CD4-positive, CD25-positive, alpha-beta regulatory T cell (primary cell): ENCODE measurements at regions not wholly inside any gene's neighbourhood (a gene's known extent, or its start where the extent isn't known, plus 50 kb on each side); places are given as distances from the start of the nearest gene placed in this dataset.
A peak's percentile ranks its signal among the peaks of the same experiment; 100 is the strongest.

Experiments
- ATAC-seq, 2 donors: fragments of 150-1000 bp; cut with Tn5 transposase; one replicate each; pipeline ENCODE4 v1.10.0; 2021; ENCODE audit warnings: low read depth in 2 of 2, moderate number of reproducible peaks in 2 of 2, moderate library complexity in 1 of 2
- DNase-seq, 3 donors: peaks; one replicate each; pipeline versions ENCODE4 v3.0.0 to v3.0.0-alpha.2; 2012 to 2022; ENCODE audit warnings: mixed read lengths in 1 of 3
- H3K27ac ChIP-seq: one replicate; pipeline ENCODE4 v1.7.0; 2013; ENCODE audit warnings: mild to moderate bottlenecking, low read length; ENCODE audit not compliant: insufficient read depth, poor library complexity, severe bottlenecking
- H3K27me3 ChIP-seq: one replicate; pipeline ENCODE4 v1.7.0; 2013; ENCODE audit warnings: low read length; ENCODE audit not compliant: control insufficient read depth, insufficient read depth
- H3K36me3 ChIP-seq: one replicate; pipeline ENCODE4 v1.7.0; 2013; ENCODE audit warnings: mild to moderate bottlenecking, low read length, moderate library complexity; ENCODE audit not compliant: control insufficient read depth, insufficient read depth
- H3K4me1 ChIP-seq: 2 replicates; pipeline ENCODE4 v1.7.0; 2013; ENCODE audit warnings: mild to moderate bottlenecking, low read length; ENCODE audit not compliant: insufficient read depth, control insufficient read depth, poor library complexity, severe bottlenecking
- H3K4me3 ChIP-seq: one replicate; pipeline ENCODE4 v1.7.0; 2013; ENCODE audit warnings: low read depth, mild to moderate bottlenecking, low read length, moderate library complexity
- H3K9me3 ChIP-seq, 2 experiments: 1 replicate in 1 of 2; 2 replicates in 1 of 2; pipeline ENCODE4 v1.7.0; 2013; ENCODE audit warnings: low read length in 2 of 2, mild to moderate bottlenecking in 1 of 2, moderate library complexity in 1 of 2; ENCODE audit not compliant: control insufficient read depth in 2 of 2
- H3K27ac Mint-ChIP-seq, 3 donors: one replicate each; pipeline ENCODE4 v1.8.0; 2020 to 2022; ENCODE audit warnings: mild to moderate bottlenecking in 3 of 3, mixed read lengths in 3 of 3, moderate library complexity in 2 of 3
- H3K27me3 Mint-ChIP-seq: one replicate; pipeline ENCODE4 v1.8.0; 2022; ENCODE audit warnings: mild to moderate bottlenecking, mixed read lengths
- H3K36me3 Mint-ChIP-seq: one replicate; pipeline ENCODE4 v1.8.0; 2020; ENCODE audit warnings: mixed read lengths
- H3K4me1 Mint-ChIP-seq, 4 donors: one replicate each; pipeline ENCODE4 v1.8.0; 2020 to 2022; ENCODE audit warnings: mixed read lengths in 4 of 4, mild to moderate bottlenecking in 1 of 4
- H3K4me3 Mint-ChIP-seq, 4 donors: one replicate each; pipeline ENCODE4 v1.8.0; 2020 to 2022; ENCODE audit warnings: mild to moderate bottlenecking in 4 of 4, mixed read lengths in 4 of 4, moderate library complexity in 3 of 4
- H3K9me3 Mint-ChIP-seq, 7 donors: one replicate each; pipeline ENCODE4 v1.8.0; 2020 to 2022; ENCODE audit warnings: mixed read lengths in 7 of 7, mild to moderate bottlenecking in 3 of 7, moderate library complexity in 2 of 7

- no peaks in the 10 kb centered on the region for H3K27me3 ChIP-seq
- no peak overlapping the region for H3K4me3 ChIP-seq
- Mint-ChIP-seq H3K4me1 (peaks cover 0 to 2% (median 0%) of the 10 kb centered on the region in 4 donors), H3K27ac (no peak overlapping the region), H3K36me3 (no peaks in the 10 kb centered on the region), H3K4me3 (no peak overlapping the region), H3K9me3 (no peaks in the 10 kb centered on the region), H3K27me3 (no peaks in the 10 kb centered on the region)
- no peak for ATAC-seq
- no peaks in the 10 kb centered on the region for H3K9me3 ChIP-seq
- H3K27ac ChIP-seq, result no peak overlapping the region
- no peak for DNase-seq
- no peaks in the 10 kb centered on the region for H3K4me1 ChIP-seq
- no peaks in the 10 kb centered on the region for H3K36me3 ChIP-seq
These were observed 52.9 kb downstream of the TMSB4Y start for GRCh38 chrY:13756615-13757014.

- H3K27me3 ChIP-seq, result no peaks in the 10 kb centered on the region
- Mint-ChIP-seq H3K36me3 (no peaks in the 10 kb centered on the region), H3K4me1 (no peaks in the 10 kb centered on the region), H3K27me3 (no peaks in the 10 kb centered on the region), H3K27ac (no peak overlapping the region), H3K4me3 (no peak overlapping the region), H3K9me3 (no peaks in the 10 kb centered on the region)
- H3K9me3 ChIP-seq, result no peaks in the 10 kb centered on the region
- no peak for ATAC-seq
- DNase-seq, result no peak
- no peaks in the 10 kb centered on the region for H3K36me3 ChIP-seq
- H3K4me3 ChIP-seq, result no peak overlapping the region
- H3K4me1 ChIP-seq, result no peaks in the 10 kb centered on the region
- H3K27ac ChIP-seq, result no peak overlapping the region
These were observed 62.3 kb downstream of the TMSB4Y start for GRCh38 chrY:13766040-13766439.

DNA sequence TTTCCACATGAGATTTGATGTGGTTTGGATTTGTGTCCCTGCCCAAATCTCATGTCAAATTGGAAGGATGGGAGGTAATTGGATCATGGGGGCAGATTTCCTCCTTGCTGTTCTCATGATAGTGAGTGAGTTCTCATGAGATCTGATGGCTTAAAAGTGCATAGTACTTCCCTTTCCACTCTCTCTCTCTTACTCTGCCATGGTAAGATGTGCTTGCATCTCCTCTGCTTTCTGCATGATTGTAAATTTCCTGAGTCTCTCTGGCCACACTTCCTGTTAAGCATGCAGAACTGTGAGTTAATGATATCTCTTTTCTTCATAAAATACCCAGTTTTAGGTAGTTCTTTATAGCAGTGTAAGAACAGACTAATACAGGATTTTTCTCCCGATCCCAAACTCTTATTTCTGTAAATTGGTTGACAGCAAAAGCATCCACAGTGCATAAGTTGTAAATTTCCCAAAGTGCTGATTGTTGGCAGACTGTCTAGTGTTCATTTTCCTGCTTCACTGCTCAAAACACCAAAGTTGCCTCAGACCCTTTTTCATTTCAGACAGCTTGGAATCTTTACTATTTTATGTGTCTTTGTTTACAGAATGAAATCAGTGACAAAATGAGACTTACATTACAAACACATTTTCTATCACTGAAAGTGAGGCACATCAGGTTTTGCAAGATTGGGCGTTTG is 86.6 kb downstream of the TMSB4Y start:
- H3K4me1 ChIP-seq, result no peaks in the 10 kb centered on the region
- ATAC-seq (no peak), DNase-seq (no peak)
- H3K4me3 Mint-ChIP-seq, result peak overlapping the region in 1 of 4 donors; percentile 34
- no peaks in the 10 kb centered on the region for H3K36me3 Mint-ChIP-seq
- H3K4me3 ChIP-seq, result no peak overlapping the region
- H3K27me3 ChIP-seq, result no peaks in the 10 kb centered on the region
- peaks cover 0 to 12% (median 5%) of the 10 kb centered on the region in 4 donors for H3K4me1 Mint-ChIP-seq
- no peaks in the 10 kb centered on the region for H3K9me3 ChIP-seq
- no peaks in the 10 kb centered on the region for H3K36me3 ChIP-seq
- H3K27ac ChIP-seq, result no peak overlapping the region
- no peak overlapping the region for H3K27ac Mint-ChIP-seq
- no peaks in the 10 kb centered on the region for H3K27me3 Mint-ChIP-seq
- no peaks in the 10 kb centered on the region for H3K9me3 Mint-ChIP-seq

DNA sequence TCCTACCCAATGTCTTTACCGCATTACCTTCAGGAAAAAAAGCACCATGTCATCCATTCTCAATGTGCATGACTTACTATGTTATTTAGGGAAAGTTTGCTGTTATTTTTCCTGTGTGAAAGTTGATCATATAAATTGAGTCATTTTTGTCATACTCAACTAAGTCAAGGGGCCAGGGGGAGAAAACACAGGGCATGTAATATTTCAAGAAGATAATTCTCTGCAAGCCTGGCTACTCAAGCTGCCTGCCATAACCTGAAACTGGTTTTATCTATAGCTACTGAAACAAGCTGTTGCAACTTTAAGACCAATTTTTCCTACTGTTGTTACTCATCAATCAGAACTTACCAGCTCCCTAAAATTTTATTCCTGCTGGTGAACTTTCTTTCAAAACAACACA is 91.4 kb downstream of the TMSB4Y start:
- no peaks in the 10 kb centered on the region for H3K9me3 Mint-ChIP-seq
- H3K4me3 Mint-ChIP-seq, result no peak overlapping the region

DNA sequence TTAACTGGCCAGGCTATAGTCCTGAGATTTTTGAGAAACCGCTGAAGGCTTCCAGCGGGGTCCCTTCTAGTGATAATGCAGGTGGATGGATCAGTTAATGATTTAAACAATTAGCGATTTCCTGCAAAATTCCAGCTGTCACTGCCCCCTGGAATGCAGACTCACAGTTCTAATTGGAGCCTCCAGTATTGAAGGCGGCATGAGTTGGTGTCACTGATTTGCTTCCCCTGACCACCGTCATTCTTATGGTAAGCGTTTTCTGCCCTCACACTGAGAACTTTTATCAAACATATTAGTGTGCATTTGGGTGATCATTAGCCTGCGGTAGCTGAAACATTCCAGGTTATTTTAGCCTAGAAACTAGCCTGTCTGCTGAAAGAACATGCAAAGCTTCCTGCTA is 99.1 kb downstream of the TMSB4Y start:
- Histone ChIP-seq H3K36me3 (no peaks in the 10 kb centered on the region), H3K4me3 (no peak overlapping the region), H3K27ac (no peak overlapping the region), H3K4me1 (no peaks in the 10 kb centered on the region), H3K9me3 (no peaks in the 10 kb centered on the region), H3K27me3 (no peaks in the 10 kb centered on the region)
- Mint-ChIP-seq H3K27me3 (no peaks in the 10 kb centered on the region), H3K4me1 (peaks cover 0 to 1% (median 0%) of the 10 kb centered on the region in 4 donors), H3K27ac (no peak overlapping the region), H3K36me3 (no peaks in the 10 kb centered on the region), H3K9me3 (no peaks in the 10 kb centered on the region), H3K4me3 (no peak overlapping the region)
- DNase-seq (no peak), ATAC-seq (no peak)

More for the DNA sequence above, 91.4 kb downstream of the TMSB4Y start:
- Histone ChIP-seq H3K9me3 (no peaks in the 10 kb centered on the region), H3K27ac (no peak overlapping the region), H3K27me3 (no peaks in the 10 kb centered on the region), H3K4me1 (no peaks in the 10 kb centered on the region), H3K36me3 (no peaks in the 10 kb centered on the region), H3K4me3 (no peak overlapping the region)
- ATAC-seq (no peak), DNase-seq (no peak)
- H3K27ac Mint-ChIP-seq, result no peak overlapping the region
- no peaks in the 10 kb centered on the region for H3K27me3 Mint-ChIP-seq
- peaks cover 0 to 4% (median 2%) of the 10 kb centered on the region in 4 donors for H3K4me1 Mint-ChIP-seq
- no peaks in the 10 kb centered on the region for H3K36me3 Mint-ChIP-seq

GRCh38 chrY:13803424-13803823 is 99.7 kb downstream of the TMSB4Y start:
- H3K4me1 Mint-ChIP-seq, result peaks cover 0 to 1% (median 0%) of the 10 kb centered on the region in 4 donors
- H3K36me3 Mint-ChIP-seq, result no peaks in the 10 kb centered on the region
- no peak overlapping the region for H3K27ac ChIP-seq
- no peaks in the 10 kb centered on the region for H3K9me3 ChIP-seq
- no peak overlapping the region for H3K27ac Mint-ChIP-seq
- H3K9me3 Mint-ChIP-seq, result no peaks in the 10 kb centered on the region
- no peak for DNase-seq
- no peaks in the 10 kb centered on the region for H3K36me3 ChIP-seq
- no peaks in the 10 kb centered on the region for H3K27me3 Mint-ChIP-seq
- no peak overlapping the region for H3K4me3 ChIP-seq
- no peaks in the 10 kb centered on the region for H3K4me1 ChIP-seq
- no peak overlapping the region for H3K4me3 Mint-ChIP-seq
- no peaks in the 10 kb centered on the region for H3K27me3 ChIP-seq
- no peak for ATAC-seq

- Mint-ChIP-seq H3K27ac (no peak overlapping the region), H3K4me1 (peaks cover 0 to 1% (median 0%) of the 10 kb centered on the region in 4 donors), H3K27me3 (no peaks in the 10 kb centered on the region), H3K9me3 (no peaks in the 10 kb centered on the region), H3K36me3 (no peaks in the 10 kb centered on the region), H3K4me3 (no peak overlapping the region)
- no peaks in the 10 kb centered on the region for H3K4me1 ChIP-seq
- ATAC-seq (no peak), DNase-seq (no peak)
- H3K9me3 ChIP-seq, result no peaks in the 10 kb centered on the region
- no peaks in the 10 kb centered on the region for H3K36me3 ChIP-seq
- H3K4me3 ChIP-seq, result no peak overlapping the region
- H3K27ac ChIP-seq, result no peak overlapping the region
- no peaks in the 10 kb centered on the region for H3K27me3 ChIP-seq
These were observed 100.7 kb downstream of the TMSB4Y start for GRCh38 chrY:13804124-13805056.
